Heart left ventricle (tissue), 13 donors: ENCODE measurements at regions not wholly inside any gene's neighbourhood (a gene's known extent, or its start where the extent isn't known, plus 50 kb on each side); places are given as distances from the start of the nearest gene placed in this dataset.

Experiments used
- POLR2A ChIP-seq, 2 donors: fragments of 450-650 bp; IDR thresholded peaks; one replicate each; pipeline ENCODE4 v1.6.1; 2017; ENCODE audit warnings: antibody characterized with exemption in 2 of 2, mild to moderate bottlenecking in 2 of 2, moderate library complexity in 2 of 2
- TF ChIP-seq, protein P1 (sequence below), 12 donors: fragments of 200-600 bp; sonication (generic) in 4 of 12; IDR thresholded peaks; one replicate each; pipeline versions ENCODE4 v1.5.0 to v1.8.0; 2018 to 2022; ENCODE audit warnings: antibody characterized with exemption in 12 of 12, mild to moderate bottlenecking in 5 of 12
- donor health status: ischemic (EF 13 %, LVEDD 7.1; RV severe dilation, severe dysfunction).
- donor health status: DM: no; HTN: yes; CAD: no.
- donor health status: DM: no; HTN: no; CAD: no.
- donor health status: ischemic (EF 25% LVEDD 6.9; RV normal size, moderate dysfunction).
- donor health status: ischemic (EF 25% LVEDD 5.7; RV mildly dilated, moderate dysfunction).
- donor health status: ischemic (EF 35%, LVEDD 5.7; RV mildly dilated, moderate dysfunction).
- donor health status: nonischemic (EF 11% LVEDD 7.7; RV severe dilation, severe dysfunction).
- donor health status: DM: yes; HTN: yes; CAD: no.
- donor health status: PGD.
- donor health status: ischemic (EF 29% LVEDD 5.4; RV normal size, mild dysfunction).
- donor health status: nonischemic (EF 23%, LVEDD 6.1; RV moderate dilation, normal function).

DNA sequence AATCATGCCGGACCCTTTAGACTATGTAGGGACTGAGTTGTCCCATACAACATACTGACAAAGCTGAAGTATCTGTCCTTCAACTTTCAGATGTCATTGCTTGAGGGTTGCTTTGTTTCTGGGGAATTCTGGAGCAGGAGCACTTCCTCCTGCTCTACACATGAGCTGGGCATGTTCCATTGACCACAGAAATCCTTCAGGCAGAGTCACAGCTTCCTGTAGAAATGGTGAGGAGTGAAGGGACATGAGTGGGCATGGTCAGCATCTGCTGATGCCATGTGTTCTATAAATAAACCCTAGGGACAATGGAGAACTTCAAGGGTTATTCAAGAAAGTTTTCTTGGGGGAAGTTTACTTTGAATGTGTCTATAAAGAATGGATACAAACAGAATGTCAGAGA lies 296.6 kb upstream of the FBXL7 start:
- TF ChIP-seq POLR2A (IDR thresholded peaks at IDR 0.05), result no peak
- TF ChIP-seq, protein P1, sequence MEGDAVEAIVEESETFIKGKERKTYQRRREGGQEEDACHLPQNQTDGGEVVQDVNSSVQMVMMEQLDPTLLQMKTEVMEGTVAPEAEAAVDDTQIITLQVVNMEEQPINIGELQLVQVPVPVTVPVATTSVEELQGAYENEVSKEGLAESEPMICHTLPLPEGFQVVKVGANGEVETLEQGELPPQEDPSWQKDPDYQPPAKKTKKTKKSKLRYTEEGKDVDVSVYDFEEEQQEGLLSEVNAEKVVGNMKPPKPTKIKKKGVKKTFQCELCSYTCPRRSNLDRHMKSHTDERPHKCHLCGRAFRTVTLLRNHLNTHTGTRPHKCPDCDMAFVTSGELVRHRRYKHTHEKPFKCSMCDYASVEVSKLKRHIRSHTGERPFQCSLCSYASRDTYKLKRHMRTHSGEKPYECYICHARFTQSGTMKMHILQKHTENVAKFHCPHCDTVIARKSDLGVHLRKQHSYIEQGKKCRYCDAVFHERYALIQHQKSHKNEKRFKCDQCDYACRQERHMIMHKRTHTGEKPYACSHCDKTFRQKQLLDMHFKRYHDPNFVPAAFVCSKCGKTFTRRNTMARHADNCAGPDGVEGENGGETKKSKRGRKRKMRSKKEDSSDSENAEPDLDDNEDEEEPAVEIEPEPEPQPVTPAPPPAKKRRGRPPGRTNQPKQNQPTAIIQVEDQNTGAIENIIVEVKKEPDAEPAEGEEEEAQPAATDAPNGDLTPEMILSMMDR (IDR thresholded peaks at IDR 0.05), result no peak
